ENCODE measurements at regions not wholly inside any gene's neighbourhood (a gene's known extent, or its start where the extent isn't known, plus 50 kb on each side); places are given as distances from the start of the nearest gene placed in this dataset.

- TF ChIP-seq CTCF (IDR thresholded peaks at IDR 0.05; ENCODE audit: insufficient read depth, low read depth, low read length) (no peak), EZH2 (IDR thresholded peaks at IDR 0.05; ENCODE audit: insufficient read depth, low read length) (no peak)
Observed at GRCh38 chr6:47376930-47377329, 67.2 kb upstream of the TNFRSF21 start.

All from astrocyte (in vitro differentiated cells and primary cell).